GM12873 (cell line): ENCODE measurements at regions not wholly inside any gene's neighbourhood (a gene's known extent, or its start where the extent isn't known, plus 50 kb on each side); places are given as distances from the start of the nearest gene placed in this dataset.

Experiments used
- CTCF ChIP-seq: IDR thresholded peaks from 2 replicates; pipeline ENCODE4 v1.5.1; 2012; ENCODE audit warnings: low read depth, mild to moderate bottlenecking, moderate library complexity, low read length, control low read depth; ENCODE audit not compliant: insufficient read depth; ENCODE audit errors: missing control alignments

DNA sequence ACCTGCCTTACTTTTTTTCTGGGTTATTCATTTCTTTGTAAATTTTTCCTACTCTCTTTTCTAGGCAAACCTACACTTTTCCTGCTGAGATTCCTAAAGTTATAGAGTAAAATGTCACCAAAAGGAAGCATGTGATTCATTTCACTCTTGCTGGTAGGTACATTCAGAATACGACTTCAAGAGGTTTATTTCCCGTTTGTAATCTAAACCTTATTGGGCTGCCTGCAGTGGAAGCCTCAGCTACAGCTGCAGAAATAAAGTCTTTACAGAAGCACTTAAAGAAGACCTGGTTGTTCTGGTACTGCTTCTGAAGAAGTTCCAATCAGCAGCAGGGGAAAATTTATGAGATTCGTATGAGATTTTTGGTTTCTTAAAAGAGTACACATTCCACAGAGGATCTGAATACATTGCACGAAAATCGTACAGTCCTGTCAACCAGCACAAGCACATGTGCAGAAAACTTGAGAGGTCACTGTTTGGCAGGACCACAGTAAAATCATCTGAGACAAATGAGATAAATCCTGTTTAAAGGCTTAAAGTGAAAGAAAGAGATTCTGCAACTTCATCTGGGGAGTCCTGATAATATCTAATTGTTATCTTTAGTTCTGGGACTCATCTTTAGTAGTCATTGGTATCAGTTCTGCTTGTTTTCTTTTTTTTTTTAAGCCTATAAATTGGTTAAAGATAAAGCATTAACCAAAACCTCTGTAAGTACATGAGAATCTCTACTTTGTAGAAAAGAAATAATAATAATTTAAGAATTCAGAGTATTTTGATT is 109.9 kb upstream of the ADGRL2 start:
- no peak for TF ChIP-seq CTCF

DNA sequence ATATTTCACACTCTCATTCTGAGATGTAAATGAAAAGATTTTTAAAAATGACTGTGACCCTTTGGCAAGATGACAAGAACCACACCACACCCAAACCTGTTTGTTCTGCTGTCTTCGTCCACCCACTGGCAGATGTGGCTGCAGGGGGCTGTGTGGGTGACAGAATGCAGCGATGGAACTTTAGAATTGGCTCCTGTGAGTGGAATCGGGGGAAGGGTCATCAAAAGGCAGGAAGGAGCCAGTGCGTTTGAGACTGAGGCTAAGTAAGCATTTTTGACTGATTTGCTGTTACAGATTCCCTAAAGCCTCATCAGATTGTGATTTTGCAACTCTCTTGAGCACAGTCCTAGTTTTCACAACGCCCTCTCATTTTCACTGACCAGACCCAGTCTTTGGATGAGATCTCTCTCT is 111.2 kb upstream of the ADGRL2 start:
- TF ChIP-seq CTCF: no peak

DNA sequence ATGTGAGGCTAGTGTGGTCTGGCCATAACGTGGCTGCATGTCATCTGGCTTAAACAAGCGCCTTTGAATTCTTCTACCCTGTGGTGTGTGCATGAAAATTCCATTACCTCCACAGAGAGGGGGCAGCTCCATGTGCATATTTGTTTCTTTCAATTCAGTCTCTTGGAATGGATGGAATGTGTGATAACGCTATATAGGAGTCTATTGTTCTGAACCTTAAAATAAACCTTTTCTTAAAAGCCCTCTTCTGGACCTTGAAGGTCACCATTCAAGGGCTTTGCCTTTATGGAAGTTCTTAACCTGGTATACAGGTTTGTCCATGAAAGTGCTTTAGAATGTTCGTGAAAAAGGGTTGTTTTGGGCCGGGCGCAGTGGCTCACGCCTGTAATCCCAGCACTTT is 118.2 kb upstream of the ADGRL2 start:
- TF ChIP-seq CTCF: no peak

GRCh38 chr1:81681601-81682266 is 119.0 kb upstream of the ADGRL2 start:
- no peak for TF ChIP-seq CTCF

DNA sequence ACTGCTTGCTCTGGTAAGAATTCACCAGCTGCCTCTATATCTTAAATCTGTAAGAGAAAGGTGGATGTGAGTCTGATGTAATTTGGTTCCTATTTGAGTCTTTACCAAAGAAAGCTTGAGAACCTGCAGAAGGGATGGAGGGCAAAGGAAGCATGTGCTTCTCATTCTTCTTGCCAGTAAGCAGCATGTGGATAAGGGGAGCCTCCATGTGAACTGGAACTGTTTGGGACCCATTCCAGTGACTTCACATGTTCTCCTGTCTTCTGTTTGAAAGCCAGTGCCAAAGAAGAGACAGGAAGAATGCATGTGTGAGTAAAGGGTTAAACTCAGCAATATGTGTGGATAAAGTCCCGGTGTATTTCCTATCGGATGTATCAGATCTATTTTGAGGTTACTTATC is 119.6 kb upstream of the ADGRL2 start:
- TF ChIP-seq CTCF: no peak

DNA sequence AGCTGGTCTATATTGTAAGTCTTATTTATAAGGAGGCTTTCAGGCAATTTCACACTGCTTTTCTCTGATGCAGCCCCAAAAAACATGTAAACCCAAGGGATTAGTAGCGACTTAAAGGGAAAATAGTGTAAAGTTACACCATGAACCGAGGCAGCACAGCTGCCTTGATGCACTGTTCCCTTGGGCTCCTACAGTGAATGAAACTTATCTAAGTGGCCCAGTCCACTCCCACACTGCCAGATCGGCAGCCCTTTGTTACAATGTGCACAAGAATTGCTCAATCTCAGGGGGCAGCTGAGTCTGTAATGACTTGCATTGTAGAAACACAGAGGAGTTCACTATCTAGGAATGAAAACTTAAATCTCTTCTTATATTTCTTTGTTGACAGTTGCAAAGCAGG is 120.8 kb upstream of the ADGRL2 start:
- TF ChIP-seq CTCF: no peak

DNA sequence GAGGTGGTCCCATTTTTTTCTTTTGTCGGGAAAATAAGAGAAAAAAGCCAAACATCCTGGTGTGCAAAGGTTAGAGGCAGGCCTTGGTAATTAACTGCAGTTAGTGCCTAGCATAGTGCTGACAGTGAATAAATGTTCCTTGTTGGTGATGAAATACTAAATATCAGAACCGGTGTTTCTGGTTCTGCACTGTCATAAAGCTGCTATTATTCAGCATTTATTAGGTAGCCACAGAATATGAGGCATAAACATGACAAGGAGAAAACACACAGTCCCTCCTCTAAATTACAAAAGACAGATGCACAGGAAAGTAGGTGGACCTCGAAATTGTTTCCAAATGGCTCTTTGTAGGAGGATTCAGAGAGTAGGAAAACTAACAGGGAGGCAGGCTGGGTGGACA is 122.0 kb upstream of the ADGRL2 start:
- no peak for TF ChIP-seq CTCF
